Gastroesophageal sphincter (tissue), 3 donors: ENCODE measurements at regions not wholly inside any gene's neighbourhood (a gene's known extent, or its start where the extent isn't known, plus 50 kb on each side); places are given as distances from the start of the nearest gene placed in this dataset.

Experiments
- CTCF ChIP-seq, 4 experiments: fragments of 200-600 bp in 2 of 4; fragments of 450-650 bp in 2 of 4; sonication (generic) in 1 of 4; IDR thresholded peaks; one replicate each; pipeline ENCODE4 v1.5.1; 2017 to 2019; ENCODE audit warnings: antibody characterized with exemption in 4 of 4, mild to moderate bottlenecking in 2 of 4, moderate library complexity in 2 of 4
- POLR2A ChIP-seq, 2 donors: fragments of 450-650 bp; IDR thresholded peaks; one replicate each; pipeline ENCODE4 v1.6.1; 2017; ENCODE audit warnings: antibody characterized with exemption in 2 of 2, mild to moderate bottlenecking in 2 of 2, moderate library complexity in 1 of 2

GRCh38 chr2:8095978-8096377, 585.9 kb upstream of the ID2 start:
- TF ChIP-seq CTCF (IDR thresholded peaks at IDR 0.05) (no peak), POLR2A (IDR thresholded peaks at IDR 0.05) (no peak)
